ENCODE measurements at regions not wholly inside any gene's neighbourhood (a gene's known extent, or its start where the extent isn't known, plus 50 kb on each side); places are given as distances from the start of the nearest gene placed in this dataset.

- no peak overlapping the region for H3K27ac ChIP-seq (ENCODE audit: control insufficient read depth, insufficient read depth)
- no peaks in the 10 kb centered on the region for H3K9me3 ChIP-seq (replicated peaks; ENCODE audit: control insufficient read depth, insufficient read depth, low read length)
- H3K4me2 ChIP-seq (ENCODE audit: control insufficient read depth, insufficient read depth): no peak overlapping the region
- no peak for ATAC-seq
- no peak overlapping the region for H2AFZ ChIP-seq (ENCODE audit: control insufficient read depth, low read depth, low read length)
- no TSS peak for BruUV-seq (replicated peaks)
- ChIA-PET POLR2A (no interaction called here), CTCF (no interaction called here), RAD21 (ENCODE audit: unreplicated experiment) (no interaction called here), SMC1A (ENCODE audit: uncharacterized antibody, unreplicated experiment) (no interaction called here)
- 25% methylated on average over 1 of the region's 1 CpG for WGBS (ENCODE audit: insufficient coverage, insufficient replicate concordance, low lambda C conversion rate, missing lambda C conversion rate)
- no peak for FAIRE-seq
- DNase-seq (ENCODE audit: low read depth, low spot score): no peak
- intact Hi-C loops (cut with micrococcal nuclease; ENCODE audit: unreplicated experiment): no loop called here
- H3K9ac ChIP-seq (ENCODE audit: control insufficient read depth, insufficient read depth, low read length): no peak overlapping the region
- no peaks in the 10 kb centered on the region for H3K36me3 ChIP-seq (ENCODE audit: control insufficient read depth in 2 of 2, insufficient read depth in 2 of 2, low read length in 1 of 2)
- no peaks in the 10 kb centered on the region for H3K4me1 ChIP-seq (ENCODE audit: control insufficient read depth, insufficient read depth, low read length)
- in situ Hi-C loops (cut with MboI): no loop called here
- no peaks in the 10 kb centered on the region for H4K20me1 ChIP-seq (ENCODE audit: control insufficient read depth, insufficient read depth)
- no peaks in the 10 kb centered on the region for H3K27me3 ChIP-seq (replicated peaks in 1 of 2; ENCODE audit: control insufficient read depth in 2 of 2, insufficient read depth in 2 of 2, low read length in 1 of 2)
- H3K79me2 ChIP-seq (ENCODE audit: control insufficient read depth, insufficient read depth, low read length): no peaks in the 10 kb centered on the region
- H3K4me3 ChIP-seq: no peak overlapping the region
- TF ChIP-seq BCL3 (IDR thresholded peaks at IDR 0.05; ENCODE audit: borderline replicate concordance, insufficient read depth, low read depth, low read length, poor library complexity, severe bottlenecking) (no peak), ZNF687 (IDR thresholded peaks at IDR 0.05) (no peak), ZBTB33 (IDR thresholded peaks at IDR 0.05) (no peak), SRF (IDR thresholded peaks at IDR 0.05; ENCODE audit: low read depth in 2 of 2, low read length in 2 of 2) (no peak), RAD21 (IDR thresholded peaks at IDR 0.05; ENCODE audit: insufficient read depth, low read depth, low read length) (no peak), ZBTB11 (CRISPR knock-in tag; IDR thresholded peaks at IDR 0.05) (no peak), SIX5 (IDR thresholded peaks at IDR 0.05; ENCODE audit: low read depth, low read length, severe bottlenecking) (no peak), CREB1 (IDR thresholded peaks at IDR 0.05; ENCODE audit: low read depth) (no peak), CEBPZ (IDR thresholded peaks at IDR 0.05; ENCODE audit: low read depth, low read length) (no peak), SMC3 (IDR thresholded peaks at IDR 0.05; ENCODE audit: borderline replicate concordance, low read length) (no peak)
These were observed 665.6 kb upstream of the PRKX start for GRCh38 chrX:4379071-4379470.

Data from GM12878 (cell line).